Urinary bladder (tissue), 3 donors: ENCODE measurements at regions not wholly inside any gene's neighbourhood (a gene's known extent, or its start where the extent isn't known, plus 50 kb on each side); places are given as distances from the start of the nearest gene placed in this dataset.
A peak's percentile ranks its signal among the peaks of the same experiment; 100 is the strongest.

ENCODE experiments used
- DNase-seq: peaks from one replicate; pipeline ENCODE4 v3.0.0-alpha.2; 2015; ENCODE audit errors: extremely low spot score
- H3K27ac ChIP-seq: one replicate; pipeline ENCODE4 v1.5.1; 2013; ENCODE audit warnings: low read depth, mild to moderate bottlenecking, moderate library complexity
- H3K36me3 ChIP-seq: one replicate; pipeline ENCODE4 v1.6.1; 2013; ENCODE audit warnings: mild to moderate bottlenecking, moderate library complexity; ENCODE audit not compliant: insufficient read depth
- H3K4me1 ChIP-seq: one replicate; pipeline ENCODE4 v1.6.1; 2013; ENCODE audit warnings: mild to moderate bottlenecking, moderate library complexity; ENCODE audit not compliant: insufficient read depth
- H3K4me3 ChIP-seq: one replicate; pipeline ENCODE4 v1.5.1; 2013; ENCODE audit warnings: low read depth, low read length
- WGBS: extraction: QIAGEN DNeasy Blood & Tissue Kit; methylation state at CpG from one replicate; pipeline ENCODE4 v1.1.7; 2013; 5-methylcytosine and 5-hydroxymethylcytosine counted together
- donor health status: healthy with polysubstance abuse.
- donor health status: healthy.

DNA sequence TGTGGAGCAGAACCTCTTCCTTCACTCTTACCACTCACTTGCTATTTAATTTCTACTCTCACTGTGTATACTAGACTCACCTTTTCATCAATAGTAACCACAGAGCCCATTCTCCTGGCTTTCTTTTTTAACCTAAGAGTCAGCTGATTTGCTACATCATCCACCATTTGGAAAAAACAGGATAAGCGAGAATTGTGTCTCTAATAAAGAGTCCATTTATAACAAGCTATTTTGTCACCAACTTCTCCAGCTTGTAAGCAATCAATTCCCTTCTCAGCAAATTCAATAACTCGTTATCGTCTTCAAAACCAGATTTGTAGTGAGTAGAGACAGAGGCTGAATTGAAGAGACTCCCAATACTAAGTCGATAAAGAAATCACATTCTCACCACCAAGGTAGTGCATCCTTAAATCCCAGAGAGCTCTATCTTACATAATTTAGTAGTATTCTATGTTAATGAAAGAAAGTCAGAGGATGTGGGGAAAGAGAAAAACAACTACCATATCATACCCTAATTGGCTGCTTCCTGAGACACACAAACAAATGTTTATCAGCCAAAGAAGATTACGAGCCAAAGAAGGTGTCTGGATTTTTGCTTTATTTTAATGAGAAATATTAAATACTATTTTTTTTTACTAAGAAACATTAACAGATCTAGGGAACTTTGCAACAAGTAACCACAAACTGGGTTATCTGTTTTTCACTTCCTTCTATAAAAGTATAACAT is 52.5 kb upstream of the SPTBN1 start:
- no peak for DNase-seq
- Histone ChIP-seq H3K4me3 (no peak overlapping the region), H3K4me1 (no peaks in the 10 kb centered on the region), H3K27ac (peak overlapping the region; percentile 10), H3K36me3 (no peaks in the 10 kb centered on the region)
- WGBS, result 70% methylated on average over 5 of the region's 5 CpGs

DNA sequence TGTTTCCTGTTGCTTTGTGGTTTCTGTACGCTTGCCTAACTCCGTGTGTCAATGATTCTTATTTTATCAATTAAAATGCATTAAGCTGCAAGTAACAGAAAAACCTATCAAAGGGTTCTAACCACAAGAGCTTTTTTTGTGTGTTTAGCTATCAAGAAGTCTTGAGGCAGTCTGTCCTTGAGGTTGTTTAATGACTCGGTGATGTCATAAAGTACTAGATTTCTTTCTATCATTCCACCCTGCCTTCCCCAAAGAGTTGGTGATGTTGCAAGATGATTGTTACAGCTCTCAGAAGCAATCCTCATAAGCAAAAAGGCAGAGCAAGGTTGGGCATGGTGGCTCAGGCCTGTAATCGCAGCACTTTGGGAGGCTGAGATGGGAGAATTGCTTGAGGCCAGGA is 51.9 kb upstream of the SPTBN1 start:
- Histone ChIP-seq H3K4me1 (no peaks in the 10 kb centered on the region), H3K4me3 (no peak overlapping the region), H3K36me3 (no peaks in the 10 kb centered on the region), H3K27ac (no peak overlapping the region)
- 77% methylated on average over 4 of the region's 4 CpGs for WGBS
- DNase-seq, result no peak

DNA sequence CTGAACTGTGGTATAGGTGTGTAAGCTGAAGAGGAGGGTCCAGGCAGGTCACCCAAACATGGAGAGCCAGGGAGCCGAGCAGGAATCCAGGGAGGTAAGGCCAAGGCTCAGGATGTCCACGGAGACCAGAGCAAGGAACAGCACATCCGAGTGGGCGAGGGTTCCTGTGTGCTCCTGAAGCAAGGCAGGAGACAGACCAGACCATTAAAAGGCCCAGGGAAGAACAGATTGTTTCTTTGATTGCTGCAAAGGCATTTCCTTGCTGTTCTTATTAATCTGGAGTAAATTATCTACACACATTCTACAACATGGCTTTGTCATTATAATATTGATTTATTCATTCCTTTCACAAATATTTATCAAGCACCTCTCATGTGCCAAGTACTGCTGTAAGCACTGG is 50.1 kb upstream of the SPTBN1 start:
- H3K27ac ChIP-seq, result no peak overlapping the region
- no peaks in the 10 kb centered on the region for H3K36me3 ChIP-seq
- DNase-seq, result no peak
- no peaks in the 10 kb centered on the region for H3K4me1 ChIP-seq
- WGBS, result 77% methylated on average over 4 of the region's 4 CpGs
- no peak overlapping the region for H3K4me3 ChIP-seq
